Duodenal mucosa (tissue), 2 donors: ENCODE measurements at regions not wholly inside any gene's neighbourhood (a gene's known extent, or its start where the extent isn't known, plus 50 kb on each side); places are given as distances from the start of the nearest gene placed in this dataset.

Experiments used
- H3K27ac ChIP-seq: one replicate; pipeline ENCODE4 v1.7.0; 2013; ENCODE audit warnings: low read depth, low read length
- H3K27me3 ChIP-seq, 2 donors: one replicate each; pipeline ENCODE4 v1.7.0; 2013; ENCODE audit warnings: low read length in 2 of 2, control low read depth in 1 of 2; ENCODE audit not compliant: insufficient read depth in 2 of 2, control insufficient read depth in 1 of 2
- H3K36me3 ChIP-seq, 2 donors: one replicate each; pipeline ENCODE4 v1.7.0; 2013; ENCODE audit warnings: low read length in 2 of 2, control low read depth in 1 of 2; ENCODE audit not compliant: insufficient read depth in 2 of 2, control insufficient read depth in 1 of 2
- H3K4me1 ChIP-seq, 2 donors: one replicate each; pipeline ENCODE4 v1.7.0; 2013; ENCODE audit warnings: low read length in 2 of 2, control low read depth in 1 of 2; ENCODE audit not compliant: insufficient read depth in 2 of 2, control insufficient read depth in 1 of 2
- H3K4me3 ChIP-seq, 2 donors: one replicate each; pipeline ENCODE4 v1.7.0; 2013; ENCODE audit warnings: low read length in 2 of 2, low read depth in 1 of 2
- H3K9ac ChIP-seq, 2 donors: one replicate each; pipeline ENCODE4 v1.7.0; 2013; ENCODE audit warnings: low read length in 2 of 2, low read depth in 1 of 2
- H3K9me3 ChIP-seq, 2 donors: one replicate each; pipeline ENCODE4 v1.7.0; 2013; ENCODE audit warnings: low read length in 2 of 2, control low read depth in 1 of 2; ENCODE audit not compliant: control insufficient read depth in 1 of 2

- Histone ChIP-seq H3K36me3 (no peaks in the 10 kb centered on the region), H3K27ac (no peak overlapping the region), H3K4me3 (no peak overlapping the region), H3K4me1 (no peaks in the 10 kb centered on the region), H3K9ac (no peak overlapping the region), H3K27me3 (peaks cover 0 to 4% of the 10 kb centered on the region in 2 donors), H3K9me3 (no peaks in the 10 kb centered on the region)
These were observed 462.3 kb upstream of the MEX3C start for GRCh38 chr18:51659781-51660180.

- H3K9me3 ChIP-seq, result no peaks in the 10 kb centered on the region
- H3K36me3 ChIP-seq, result no peaks in the 10 kb centered on the region
- peaks cover 0 to 4% of the 10 kb centered on the region in 2 donors for H3K27me3 ChIP-seq
- H3K27ac ChIP-seq, result no peak overlapping the region
- no peak overlapping the region for H3K9ac ChIP-seq
- no peaks in the 10 kb centered on the region for H3K4me1 ChIP-seq
- no peak overlapping the region for H3K4me3 ChIP-seq
These were observed 462.8 kb upstream of the MEX3C start for GRCh38 chr18:51660188-51660715.

- Histone ChIP-seq H3K9ac (no peak overlapping the region), H3K36me3 (no peaks in the 10 kb centered on the region), H3K27ac (no peak overlapping the region), H3K27me3 (peaks cover 0 to 4% of the 10 kb centered on the region in 2 donors), H3K4me1 (no peaks in the 10 kb centered on the region), H3K9me3 (no peaks in the 10 kb centered on the region), H3K4me3 (no peak overlapping the region)
These were observed 466.8 kb upstream of the MEX3C start for GRCh38 chr18:51664236-51664635.

GRCh38 chr18:51666763-51667191, 469.3 kb upstream of the MEX3C start:
- Histone ChIP-seq H3K9me3 (no peaks in the 10 kb centered on the region), H3K36me3 (no peaks in the 10 kb centered on the region), H3K4me1 (no peaks in the 10 kb centered on the region), H3K9ac (no peak overlapping the region), H3K27ac (no peak overlapping the region), H3K4me3 (no peak overlapping the region), H3K27me3 (peaks cover 0 to 7% of the 10 kb centered on the region in 2 donors)

GRCh38 chr18:51668101-51668500, 470.6 kb upstream of the MEX3C start:
- H3K36me3 ChIP-seq, result no peaks in the 10 kb centered on the region
- H3K9ac ChIP-seq, result no peak overlapping the region
- H3K27ac ChIP-seq, result no peak overlapping the region
- no peak overlapping the region for H3K4me3 ChIP-seq
- H3K27me3 ChIP-seq, result peaks cover 0 to 7% of the 10 kb centered on the region in 2 donors
- no peaks in the 10 kb centered on the region for H3K4me1 ChIP-seq
- no peaks in the 10 kb centered on the region for H3K9me3 ChIP-seq

GRCh38 chr18:51668607-51669006, 471.1 kb upstream of the MEX3C start:
- Histone ChIP-seq H3K4me1 (no peaks in the 10 kb centered on the region), H3K9ac (no peak overlapping the region), H3K36me3 (no peaks in the 10 kb centered on the region), H3K4me3 (no peak overlapping the region), H3K9me3 (no peaks in the 10 kb centered on the region), H3K27me3 (peaks cover 0 to 7% of the 10 kb centered on the region in 2 donors), H3K27ac (no peak overlapping the region)

GRCh38 chr18:51686590-51686989, 489.1 kb upstream of the MEX3C start:
- no peaks in the 10 kb centered on the region for H3K4me1 ChIP-seq
- H3K36me3 ChIP-seq, result no peaks in the 10 kb centered on the region
- H3K27ac ChIP-seq, result no peak overlapping the region
- no peaks in the 10 kb centered on the region for H3K27me3 ChIP-seq
- H3K9ac ChIP-seq, result no peak overlapping the region
- H3K9me3 ChIP-seq, result no peaks in the 10 kb centered on the region
- no peak overlapping the region for H3K4me3 ChIP-seq

- no peaks in the 10 kb centered on the region for H3K9me3 ChIP-seq
- no peak overlapping the region for H3K9ac ChIP-seq
- no peaks in the 10 kb centered on the region for H3K36me3 ChIP-seq
- no peaks in the 10 kb centered on the region for H3K27me3 ChIP-seq
- H3K27ac ChIP-seq, result no peak overlapping the region
- H3K4me1 ChIP-seq, result no peaks in the 10 kb centered on the region
- no peak overlapping the region for H3K4me3 ChIP-seq
These were observed 490.5 kb upstream of the MEX3C start for GRCh38 chr18:51687845-51688585.

GRCh38 chr18:51692612-51693011, 495.1 kb upstream of the MEX3C start:
- H3K9me3 ChIP-seq, result no peaks in the 10 kb centered on the region
- no peaks in the 10 kb centered on the region for H3K4me1 ChIP-seq
- H3K4me3 ChIP-seq, result no peak overlapping the region
- H3K36me3 ChIP-seq, result no peaks in the 10 kb centered on the region
- H3K27me3 ChIP-seq, result no peaks in the 10 kb centered on the region
- no peak overlapping the region for H3K27ac ChIP-seq
- no peak overlapping the region for H3K9ac ChIP-seq

- H3K27ac ChIP-seq, result no peak overlapping the region
These were observed 513.9 kb upstream of the MEX3C start for GRCh38 chr18:51711298-51711889.

More at GRCh38 chr18:51711298-51711889, 513.9 kb upstream of the MEX3C start:
- H3K27me3 ChIP-seq, result no peaks in the 10 kb centered on the region
- peaks cover 4 to 7% of the 10 kb centered on the region in 2 donors for H3K9me3 ChIP-seq
- H3K36me3 ChIP-seq, result no peaks in the 10 kb centered on the region
- H3K4me1 ChIP-seq, result no peaks in the 10 kb centered on the region
- H3K4me3 ChIP-seq, result no peak overlapping the region
- H3K9ac ChIP-seq, result no peak overlapping the region
